ENCODE measurements at regions not wholly inside any gene's neighbourhood (a gene's known extent, or its start where the extent isn't known, plus 50 kb on each side); places are given as distances from the start of the nearest gene placed in this dataset.
"Not testable (repeated sequence)": the region's sequence is repeated elsewhere in the genome, so short reads cannot be mapped to it uniquely, and the experiment has no call there.

GRCh38 chr7:149334930-149335329, 72.9 kb downstream of the ZNF783 start:
- Mint-ChIP-seq H3K27me3 (peaks cover 17% of the 10 kb centered on the region), H3K4me1 (no peaks in the 10 kb centered on the region), H3K4me3 (no peak overlapping the region), H3K36me3 (no peaks in the 10 kb centered on the region), H3K27ac (no peak overlapping the region), H3K9me3 (ENCODE audit: low read depth) (peaks cover 2% of the 10 kb centered on the region)
- no peak for ATAC-seq
- CTCF ChIA-PET = interaction anchor here (1.2 kb wide), 1 partner anchor 9 kb away, joined by 5 read pairs; no protein-coding TSS in a partner anchor
- DNase-seq = no peak

- Mint-ChIP-seq H3K4me3 (no peak overlapping the region), H3K9me3 (ENCODE audit: low read depth) (peaks cover 16% of the 10 kb centered on the region), H3K27me3 (peaks cover 13% of the 10 kb centered on the region), H3K27ac (no peak overlapping the region), H3K36me3 (peaks cover 2% of the 10 kb centered on the region), H3K4me1 (no peaks in the 10 kb centered on the region)
- ATAC-seq (no peak), DNase-seq (no peak)
- CTCF ChIA-PET = no interaction called here
Observed at GRCh38 chr7:149348758-149349369, 86.9 kb downstream of the ZNF783 start.

DNA sequence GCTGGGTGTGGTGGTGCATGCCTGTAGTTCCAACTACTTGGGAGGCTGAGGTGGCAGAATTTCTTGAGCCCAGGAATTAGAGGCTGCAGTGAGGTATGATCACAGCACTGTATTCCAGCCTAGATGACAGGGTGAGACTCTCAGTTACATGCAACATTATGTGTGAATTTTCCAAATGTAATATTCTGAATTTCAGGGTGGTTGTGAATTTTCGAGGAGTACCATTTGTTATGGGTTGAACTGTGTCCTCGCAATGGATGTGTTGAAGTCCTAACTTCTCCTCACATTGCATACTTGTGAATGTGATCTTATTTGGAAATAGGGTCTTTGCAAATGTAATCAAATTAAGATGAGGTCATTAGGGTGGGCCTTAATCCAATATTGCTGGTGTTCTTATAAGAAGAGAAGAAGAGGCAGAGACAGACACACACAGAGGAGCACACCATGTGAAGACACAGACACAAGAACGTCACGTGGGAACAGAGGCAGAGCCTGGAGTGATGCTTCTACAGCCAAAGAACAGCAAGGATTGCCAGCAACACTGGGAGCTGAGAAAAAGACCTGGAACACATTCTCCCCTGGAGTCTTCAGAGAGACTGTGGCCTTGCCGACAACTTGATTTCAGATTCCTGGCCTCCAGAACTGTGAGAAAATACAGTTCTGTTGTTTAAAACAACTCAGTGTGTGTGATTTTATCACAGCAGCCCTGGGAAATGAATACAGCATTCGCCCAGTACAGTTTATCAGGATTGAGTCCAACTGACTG, 91.9 kb downstream of the ZNF783 start:
- H3K27ac Mint-ChIP-seq = no peak overlapping the region
- CTCF ChIA-PET = no interaction called here
- ATAC-seq (no peak), DNase-seq (no peak)
- peaks cover 7% of the 10 kb centered on the region for H3K9me3 Mint-ChIP-seq (ENCODE audit: low read depth)
- peaks cover 7% of the 10 kb centered on the region for H3K27me3 Mint-ChIP-seq
- no peaks in the 10 kb centered on the region for H3K4me1 Mint-ChIP-seq
- no peak overlapping the region for H3K4me3 Mint-ChIP-seq
- H3K36me3 Mint-ChIP-seq = no peaks in the 10 kb centered on the region

DNA sequence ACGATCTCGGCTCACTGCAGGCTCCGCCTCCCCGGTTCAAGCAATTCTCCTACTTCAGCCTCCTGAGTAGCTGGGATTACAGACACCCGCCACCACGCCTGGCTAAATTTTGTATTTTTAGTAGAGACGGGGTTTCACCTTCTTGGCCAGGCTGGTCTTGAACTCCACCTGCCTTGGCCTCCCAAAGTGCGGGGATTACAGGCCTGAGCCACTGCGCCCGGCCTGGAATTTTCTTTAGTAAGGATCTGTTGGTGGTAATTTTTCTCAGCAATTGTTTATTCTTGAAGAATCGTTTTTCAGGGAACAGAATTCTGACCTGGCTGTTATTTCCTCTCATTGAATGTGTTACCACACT, 93.0 kb downstream of the ZNF783 start:
- ATAC-seq; H3K27ac Mint-ChIP-seq; DNase-seq; H3K4me1 Mint-ChIP-seq; H3K4me3 Mint-ChIP-seq; H3K9me3 Mint-ChIP-seq (ENCODE audit: low read depth); H3K27me3 Mint-ChIP-seq; CTCF ChIA-PET; H3K36me3 Mint-ChIP-seq: not testable (repeated sequence)

- DNase-seq (no peak), ATAC-seq (no peak)
- no peak overlapping the region for H3K27ac Mint-ChIP-seq
- H3K27me3 Mint-ChIP-seq = peaks cover 10% of the 10 kb centered on the region
- CTCF ChIA-PET = no interaction called here
- peaks cover 2% of the 10 kb centered on the region for H3K9me3 Mint-ChIP-seq (ENCODE audit: low read depth)
- no peak overlapping the region for H3K4me3 Mint-ChIP-seq
- no peaks in the 10 kb centered on the region for H3K4me1 Mint-ChIP-seq
- H3K36me3 Mint-ChIP-seq = no peaks in the 10 kb centered on the region
Observed at GRCh38 chr7:149355390-149356048, 93.5 kb downstream of the ZNF783 start.

DNA sequence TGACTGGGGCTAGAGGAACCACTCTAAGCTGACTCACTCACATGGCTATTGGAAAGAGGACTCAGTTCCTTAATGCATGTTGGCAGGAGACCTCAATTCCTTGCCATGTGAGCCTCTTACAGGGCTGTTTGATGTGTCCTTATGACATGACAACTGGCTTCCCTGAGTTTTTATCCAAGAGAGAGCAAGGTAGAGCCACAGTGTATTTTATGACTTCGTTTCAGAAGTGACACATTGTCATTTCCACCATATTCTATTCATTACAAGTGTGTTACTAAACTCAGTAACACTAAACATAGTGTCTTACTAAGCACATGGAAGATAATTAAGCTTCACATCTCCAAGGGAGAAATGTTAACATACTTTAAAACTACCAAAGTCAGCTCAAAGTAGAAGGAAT, 98.2 kb downstream of the ZNF777 start:
- Mint-ChIP-seq H3K4me1 (no peaks in the 10 kb centered on the region), H3K27me3 (peaks cover 33% of the 10 kb centered on the region), H3K36me3 (no peaks in the 10 kb centered on the region), H3K9me3 (ENCODE audit: low read depth) (peaks cover 4% of the 10 kb centered on the region), H3K27ac (no peak overlapping the region), H3K4me3 (no peak overlapping the region)
- no peak for DNase-seq
- CTCF ChIA-PET = no interaction called here
- ATAC-seq = no peak

- ATAC-seq (no peak), DNase-seq (no peak)
- H3K9me3 Mint-ChIP-seq (ENCODE audit: low read depth) = peaks cover 3% of the 10 kb centered on the region
- H3K4me1 Mint-ChIP-seq = no peaks in the 10 kb centered on the region
- no peaks in the 10 kb centered on the region for H3K36me3 Mint-ChIP-seq
- CTCF ChIA-PET = no interaction called here
- H3K27me3 Mint-ChIP-seq = peaks cover 24% of the 10 kb centered on the region
- H3K4me3 Mint-ChIP-seq = no peak overlapping the region
- no peak overlapping the region for H3K27ac Mint-ChIP-seq
Observed at GRCh38 chr7:149367418-149368180, 93.3 kb downstream of the ZNF777 start.

DNA sequence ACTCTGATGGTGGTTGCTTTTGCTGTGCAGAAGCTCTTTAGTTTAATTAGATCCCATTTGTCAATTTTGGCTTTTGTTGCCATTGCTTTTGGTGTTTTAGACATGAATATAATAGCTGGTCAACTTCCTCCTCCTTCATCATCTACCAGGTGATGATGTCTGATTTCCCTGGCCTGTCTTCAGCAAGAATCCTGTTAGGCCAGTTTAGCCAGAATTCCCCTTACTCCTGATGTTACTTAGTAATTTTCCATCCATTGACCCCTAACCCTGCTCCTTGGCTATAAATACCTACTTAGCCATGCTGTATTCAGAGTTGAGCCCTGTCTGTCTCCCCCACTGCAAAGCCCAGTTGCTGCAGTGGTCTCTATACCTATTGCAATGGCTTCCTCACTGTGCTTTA, 91.4 kb downstream of the ZNF777 start:
- ATAC-seq = no peak

GRCh38 chr7:149370790-149371189, 90.1 kb downstream of the ZNF777 start:
- Mint-ChIP-seq H3K27me3 (peaks cover 19% of the 10 kb centered on the region), H3K9me3 (ENCODE audit: low read depth) (peaks cover 6% of the 10 kb centered on the region), H3K4me1 (no peaks in the 10 kb centered on the region), H3K27ac (no peak overlapping the region), H3K4me3 (no peak overlapping the region), H3K36me3 (peaks cover 2% of the 10 kb centered on the region)
- ATAC-seq (no peak), DNase-seq (no peak)
- CTCF ChIA-PET = no interaction called here

More for the DNA sequence above, 91.4 kb downstream of the ZNF777 start:
- no peak overlapping the region for H3K4me3 Mint-ChIP-seq
- H3K36me3 Mint-ChIP-seq = peaks cover 2% of the 10 kb centered on the region
- no peaks in the 10 kb centered on the region for H3K4me1 Mint-ChIP-seq
- H3K9me3 Mint-ChIP-seq (ENCODE audit: low read depth) = peaks cover 6% of the 10 kb centered on the region
- CTCF ChIA-PET = no interaction called here
- no peak for DNase-seq
- H3K27me3 Mint-ChIP-seq = peaks cover 18% of the 10 kb centered on the region
- H3K27ac Mint-ChIP-seq = no peak overlapping the region

DNA sequence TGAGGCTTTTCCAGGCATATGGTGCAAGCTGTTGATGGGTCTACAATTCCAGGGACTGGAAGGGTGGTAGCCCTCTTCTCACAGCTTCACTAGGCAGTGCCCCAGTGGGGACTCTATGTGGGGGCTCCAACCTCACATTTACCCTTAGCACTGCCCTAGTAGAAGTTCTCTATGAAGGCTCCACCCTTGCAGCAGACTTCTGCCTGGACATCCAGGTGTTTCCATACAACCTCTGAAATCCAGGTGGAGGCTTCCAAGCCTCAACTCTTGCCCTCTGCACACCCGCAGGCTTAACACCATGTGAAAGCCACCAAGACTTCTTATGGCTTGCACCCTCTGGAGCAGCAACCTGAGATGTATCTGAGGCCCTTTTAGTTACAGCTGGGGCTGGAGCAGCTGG, 87.8 kb downstream of the ZNF777 start:
- no peak for DNase-seq
- no peak overlapping the region for H3K4me3 Mint-ChIP-seq
- peaks cover 8% of the 10 kb centered on the region for H3K27me3 Mint-ChIP-seq
- ATAC-seq = no peak
- H3K4me1 Mint-ChIP-seq = no peaks in the 10 kb centered on the region
- H3K36me3 Mint-ChIP-seq = peaks cover 2% of the 10 kb centered on the region
- no peak overlapping the region for H3K27ac Mint-ChIP-seq
- CTCF ChIA-PET = no interaction called here
- H3K9me3 Mint-ChIP-seq (ENCODE audit: low read depth) = peaks cover 6% of the 10 kb centered on the region

DNA sequence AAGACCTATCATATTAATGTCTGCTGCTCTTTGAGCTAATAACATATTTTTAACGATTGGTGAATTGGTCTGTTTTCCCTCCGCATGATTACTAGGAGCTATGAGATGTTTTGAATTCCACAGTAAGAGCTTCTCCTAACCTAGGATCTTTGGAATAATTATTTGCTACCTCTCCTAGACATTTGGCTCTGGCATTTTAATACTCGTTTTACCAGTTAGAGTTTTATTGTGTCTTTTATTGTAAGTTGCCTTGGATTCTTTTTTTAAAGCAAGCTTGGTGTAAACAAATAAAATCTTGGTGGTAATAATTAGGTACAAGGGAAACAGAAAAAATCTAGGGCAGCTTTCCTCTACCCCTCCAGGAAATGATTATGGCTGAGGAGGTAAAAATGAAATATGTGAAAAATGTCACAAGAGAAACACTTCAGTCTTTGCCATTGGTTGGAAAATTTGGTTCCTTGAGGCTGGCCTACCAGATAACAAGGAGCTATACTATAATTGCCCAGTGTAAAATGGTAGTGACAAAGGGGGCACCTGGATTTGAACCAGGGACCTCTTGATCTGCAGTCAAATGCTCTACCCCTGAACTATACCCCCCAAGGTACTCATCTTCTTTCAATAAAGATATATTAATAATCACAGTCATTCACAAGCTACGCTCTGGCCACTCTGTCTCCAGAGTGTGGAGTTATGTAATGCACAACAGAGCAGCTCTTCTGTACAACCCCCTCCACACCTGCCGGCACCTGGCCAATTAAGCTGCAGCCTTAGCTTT, 85.4 kb downstream of the ZNF777 start:
- Mint-ChIP-seq H3K36me3 (peaks cover 2% of the 10 kb centered on the region), H3K27me3 (peaks cover 12% of the 10 kb centered on the region), H3K27ac (no peak overlapping the region), H3K4me3 (no peak overlapping the region), H3K9me3 (ENCODE audit: low read depth) (peaks cover 14% of the 10 kb centered on the region), H3K4me1 (no peaks in the 10 kb centered on the region)
- ATAC-seq (no peak), DNase-seq (no peak)
- CTCF ChIA-PET = interaction anchor here (0.6 to 0.9 kb wide), 2 partner anchors 10 to 710 kb away, joined by 3 read pairs; no protein-coding TSS in a partner anchor

GRCh38 chr7:149377386-149377785, 83.5 kb downstream of the ZNF777 start:
- Mint-ChIP-seq H3K4me1 (no peaks in the 10 kb centered on the region), H3K9me3 (ENCODE audit: low read depth) (peaks cover 13% of the 10 kb centered on the region), H3K36me3 (peaks cover 2% of the 10 kb centered on the region)

DNA sequence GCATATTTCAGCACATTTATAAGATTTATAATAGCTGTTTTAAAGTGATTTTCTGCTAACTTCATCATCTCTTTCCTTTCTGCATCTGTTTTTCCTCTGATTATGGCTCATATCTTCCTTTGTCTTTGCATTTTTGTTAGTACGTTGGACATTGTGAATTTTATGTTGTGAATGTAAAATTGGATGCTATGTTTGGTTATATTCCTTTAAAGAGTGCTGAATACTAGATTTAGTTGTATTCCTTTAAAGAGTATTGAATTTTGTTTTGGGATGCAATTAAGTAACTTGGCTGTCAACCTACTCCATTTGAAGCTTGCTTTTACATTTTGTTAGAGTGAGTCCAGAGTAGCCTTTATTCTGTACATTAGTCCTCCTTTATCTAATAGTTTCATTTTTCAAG, 81.2 kb downstream of the ZNF777 start:
- no peak for DNase-seq
- peaks cover 10% of the 10 kb centered on the region for H3K27me3 Mint-ChIP-seq
- CTCF ChIA-PET = no interaction called here
- H3K9me3 Mint-ChIP-seq (ENCODE audit: low read depth) = peaks cover 10% of the 10 kb centered on the region
- no peaks in the 10 kb centered on the region for H3K4me1 Mint-ChIP-seq
- H3K4me3 Mint-ChIP-seq = no peak overlapping the region
- no peak for ATAC-seq
- no peak overlapping the region for H3K27ac Mint-ChIP-seq
- H3K36me3 Mint-ChIP-seq = no peaks in the 10 kb centered on the region

More at GRCh38 chr7:149377386-149377785, 83.5 kb downstream of the ZNF777 start:
- ATAC-seq (no peak), DNase-seq (no peak)
- Mint-ChIP-seq H3K27me3 (peaks cover 12% of the 10 kb centered on the region), H3K27ac (no peak overlapping the region), H3K4me3 (no peak overlapping the region)
- CTCF ChIA-PET = interaction anchor here (1.6 kb wide), 1 partner anchor 67 kb away, joined by 3 read pairs; no protein-coding TSS in a partner anchor

All from activated CD8-positive, alpha-beta memory T cell treated with anti-CD3 and anti-CD28 coated beads, Interleukin-2, amount 10 ng/mL, durations not matched to agents 7 days and 5 days (primary cell).